PFSK-1 (cell line): ENCODE measurements at regions not wholly inside any gene's neighbourhood (a gene's known extent, or its start where the extent isn't known, plus 50 kb on each side); places are given as distances from the start of the nearest gene placed in this dataset.

Experiments
- FOXP2 ChIP-seq: optimal IDR thresholded peaks from 2 replicates; pipeline ENCODE3; 2011; ENCODE audit warnings: borderline replicate concordance, control low read depth, inconsistent platforms; ENCODE audit not compliant: insufficient read depth; ENCODE audit errors: extremely low read length, extremely low read depth
- POLR2AphosphoS5 ChIP-seq: IDR thresholded peaks from 2 replicates; pipeline ENCODE4 v1.6.1; 2012; ENCODE audit warnings: low read depth, mild to moderate bottlenecking, control low read depth, low read length, moderate library complexity

DNA sequence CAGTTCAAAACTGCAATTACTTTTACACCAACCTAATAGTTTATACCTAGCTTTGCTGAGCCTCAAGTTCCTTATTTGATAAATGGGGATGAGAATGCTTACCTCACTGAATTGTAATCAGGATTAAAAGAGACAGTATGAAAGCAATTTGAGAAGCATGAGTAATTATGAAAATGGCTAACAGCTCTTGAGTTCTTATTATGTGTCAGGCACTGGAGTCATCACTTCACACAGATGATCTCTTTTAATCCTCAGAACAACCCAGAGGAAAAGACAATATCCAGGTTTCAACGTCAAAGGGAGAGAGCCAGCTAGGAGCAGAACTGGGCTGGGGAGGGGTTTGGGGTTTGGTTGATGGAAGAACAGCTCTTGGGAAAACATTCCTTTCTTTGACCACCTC, 221.0 kb upstream of the NWD2 start:
- no peak for TF ChIP-seq FOXP2
- no peak for TF ChIP-seq POLR2AphosphoS5
